DND-41 (cell line): ENCODE measurements at regions not wholly inside any gene's neighbourhood (a gene's known extent, or its start where the extent isn't known, plus 50 kb on each side); places are given as distances from the start of the nearest gene placed in this dataset.

Experiments used
- EZH2 ChIP-seq: IDR thresholded peaks from 3 replicates; pipeline ENCODE4 v1.6.1; 2012; ENCODE audit warnings: borderline replicate concordance, low read depth, mild to moderate bottlenecking, moderate library complexity, low read length, inconsistent platforms; ENCODE audit not compliant: severe bottlenecking
- TF ChIP-seq, protein P1 (sequence below): IDR thresholded peaks from 2 replicates; pipeline ENCODE4 v1.5.1; 2012; ENCODE audit warnings: borderline replicate concordance, low read length, moderate library complexity, mild to moderate bottlenecking; ENCODE audit not compliant: poor library complexity, severe bottlenecking; ENCODE audit errors: extremely low read depth

DNA sequence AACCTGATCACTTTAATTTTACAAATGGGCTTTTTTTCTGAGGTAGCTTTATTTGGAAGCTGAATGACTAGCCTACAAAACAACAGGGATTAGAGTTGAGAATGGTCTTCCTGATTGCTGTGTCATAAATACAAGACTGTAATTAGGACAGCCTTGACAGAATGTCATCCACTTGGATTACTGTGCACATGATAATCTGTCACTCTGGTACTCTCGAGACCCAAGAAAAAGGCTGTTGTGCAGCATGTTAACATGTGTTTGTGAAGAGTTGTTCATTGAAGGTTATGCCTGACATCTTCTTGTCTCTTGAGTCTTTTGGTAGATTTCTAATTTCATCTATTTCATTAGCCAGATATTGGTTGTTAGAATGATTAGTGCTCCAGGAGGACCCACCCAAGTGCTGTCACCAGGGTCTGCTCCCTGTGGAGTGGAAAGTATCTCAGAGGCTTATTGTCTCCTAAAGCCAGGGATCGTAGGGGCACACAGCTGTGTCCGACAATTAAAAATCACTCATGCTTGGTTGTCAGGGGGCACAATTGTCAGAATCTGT lies 212.2 kb upstream of the GPRIN3 start:
- TF ChIP-seq, protein P1, sequence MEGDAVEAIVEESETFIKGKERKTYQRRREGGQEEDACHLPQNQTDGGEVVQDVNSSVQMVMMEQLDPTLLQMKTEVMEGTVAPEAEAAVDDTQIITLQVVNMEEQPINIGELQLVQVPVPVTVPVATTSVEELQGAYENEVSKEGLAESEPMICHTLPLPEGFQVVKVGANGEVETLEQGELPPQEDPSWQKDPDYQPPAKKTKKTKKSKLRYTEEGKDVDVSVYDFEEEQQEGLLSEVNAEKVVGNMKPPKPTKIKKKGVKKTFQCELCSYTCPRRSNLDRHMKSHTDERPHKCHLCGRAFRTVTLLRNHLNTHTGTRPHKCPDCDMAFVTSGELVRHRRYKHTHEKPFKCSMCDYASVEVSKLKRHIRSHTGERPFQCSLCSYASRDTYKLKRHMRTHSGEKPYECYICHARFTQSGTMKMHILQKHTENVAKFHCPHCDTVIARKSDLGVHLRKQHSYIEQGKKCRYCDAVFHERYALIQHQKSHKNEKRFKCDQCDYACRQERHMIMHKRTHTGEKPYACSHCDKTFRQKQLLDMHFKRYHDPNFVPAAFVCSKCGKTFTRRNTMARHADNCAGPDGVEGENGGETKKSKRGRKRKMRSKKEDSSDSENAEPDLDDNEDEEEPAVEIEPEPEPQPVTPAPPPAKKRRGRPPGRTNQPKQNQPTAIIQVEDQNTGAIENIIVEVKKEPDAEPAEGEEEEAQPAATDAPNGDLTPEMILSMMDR: no peak
- no peak for TF ChIP-seq EZH2
